ENCODE measurements at regions not wholly inside any gene's neighbourhood (a gene's known extent, or its start where the extent isn't known, plus 50 kb on each side); places are given as distances from the start of the nearest gene placed in this dataset.
A peak's percentile ranks its signal among the peaks of the same experiment; 100 is the strongest.

GRCh38 chr4:4693258-4693657 is 151.4 kb upstream of the STX18 start:
- DNase-seq (ENCODE audit: low read depth in 2 of 2), result peak in 1 of 2 donors; percentile 1

GRCh38 chr4:4690854-4691253 is 149.0 kb upstream of the STX18 start:
- no peak for DNase-seq (ENCODE audit: low read depth in 2 of 2)

GRCh38 chr4:4689694-4690440 is 148.0 kb upstream of the STX18 start:
- peak; percentile 10 to 22 for DNase-seq (ENCODE audit: low read depth in 2 of 2)

GRCh38 chr4:4687935-4688727 is 146.3 kb upstream of the STX18 start:
- DNase-seq (ENCODE audit: low read depth in 2 of 2), result no peak

- DNase-seq (ENCODE audit: low read depth in 2 of 2), result no peak
Observed at GRCh38 chr4:4687100-4687499, 145.3 kb upstream of the STX18 start.

- DNase-seq (ENCODE audit: low read depth in 2 of 2), result no peak
Observed at GRCh38 chr4:4685810-4686795, 144.3 kb upstream of the STX18 start.

GRCh38 chr4:4681653-4682052 is 139.8 kb upstream of the STX18 start:
- no peak for DNase-seq (ENCODE audit: low read depth in 2 of 2)

- no peak for DNase-seq (ENCODE audit: low read depth in 2 of 2)
Observed at GRCh38 chr4:4680758-4681157, 138.9 kb upstream of the STX18 start.

- no peak for DNase-seq (ENCODE audit: low read depth in 2 of 2)
Observed at GRCh38 chr4:4680243-4680642, 138.4 kb upstream of the STX18 start.

- DNase-seq (ENCODE audit: low read depth in 2 of 2), result no peak
Observed at GRCh38 chr4:4677556-4678522, 136.0 kb upstream of the STX18 start.

GRCh38 chr4:4675641-4676040 is 133.8 kb upstream of the STX18 start:
- DNase-seq (ENCODE audit: low read depth in 2 of 2), result no peak

- no peak for DNase-seq (ENCODE audit: low read depth in 2 of 2)
Observed at GRCh38 chr4:4675051-4675581, 133.3 kb upstream of the STX18 start.

- no peak for DNase-seq (ENCODE audit: low read depth in 2 of 2)
Observed at GRCh38 chr4:4673070-4673469, 131.2 kb upstream of the STX18 start.

- no peak for DNase-seq (ENCODE audit: low read depth in 2 of 2)
Observed at GRCh38 chr4:4672402-4672801, 130.6 kb upstream of the STX18 start.

GRCh38 chr4:4671774-4672349 is 130.0 kb upstream of the STX18 start:
- no peak for DNase-seq (ENCODE audit: low read depth in 2 of 2)

GRCh38 chr4:4670869-4671268 is 129.0 kb upstream of the STX18 start:
- DNase-seq (ENCODE audit: low read depth in 2 of 2), result no peak

GRCh38 chr4:4668355-4669210 is 126.7 kb upstream of the STX18 start:
- no peak for DNase-seq (ENCODE audit: low read depth in 2 of 2)

- no peak for DNase-seq (ENCODE audit: low read depth in 2 of 2)
Observed at GRCh38 chr4:4667622-4668081, 125.8 kb upstream of the STX18 start.

Data from stimulated activated CD8-positive, alpha-beta memory T cell treated with anti-CD3 and anti-CD28 coated beads, Interleukin-15, amount 100 ng/mL, for 48 hours (primary cell).